ENCODE measurements at regions not wholly inside any gene's neighbourhood (a gene's known extent, or its start where the extent isn't known, plus 50 kb on each side); places are given as distances from the start of the nearest gene placed in this dataset.

GRCh38 chr21:38679534-38679933 lies 126.2 kb upstream of the ETS2 start:
- no peaks in the 10 kb centered on the region for H3K36me3 ChIP-seq (ENCODE audit: control insufficient read depth, insufficient read depth, low read length)
- no peak for DNase-seq

GRCh38 chr21:38680401-38680800 lies 125.3 kb upstream of the ETS2 start:
- Histone ChIP-seq H3K4me1 (ENCODE audit: control insufficient read depth, insufficient read depth, low read length, poor library complexity, severe bottlenecking) (no peaks in the 10 kb centered on the region), H3K27me3 (replicated peaks; ENCODE audit: control insufficient read depth, insufficient read depth, low read length, poor library complexity, severe bottlenecking) (no peaks in the 10 kb centered on the region), H3K9me3 (ENCODE audit: control insufficient read depth, low read length) (no peaks in the 10 kb centered on the region), H3K36me3 (ENCODE audit: control insufficient read depth, insufficient read depth, low read length) (no peaks in the 10 kb centered on the region), H3K4me3 (ENCODE audit: insufficient read depth, low read depth, low read length, poor library complexity, severe bottlenecking) (no peak overlapping the region), H3K27ac (ENCODE audit: insufficient read depth, low read length, poor library complexity, severe bottlenecking) (no peak overlapping the region)
- no peak for DNase-seq

More at GRCh38 chr21:38679534-38679933, 126.2 kb upstream of the ETS2 start:
- Histone ChIP-seq H3K9me3 (ENCODE audit: control insufficient read depth, low read length) (no peaks in the 10 kb centered on the region), H3K4me1 (ENCODE audit: control insufficient read depth, insufficient read depth, low read length, poor library complexity, severe bottlenecking) (no peaks in the 10 kb centered on the region), H3K4me3 (ENCODE audit: insufficient read depth, low read depth, low read length, poor library complexity, severe bottlenecking) (no peak overlapping the region), H3K27me3 (replicated peaks; ENCODE audit: control insufficient read depth, insufficient read depth, low read length, poor library complexity, severe bottlenecking) (no peaks in the 10 kb centered on the region), H3K27ac (ENCODE audit: insufficient read depth, low read length, poor library complexity, severe bottlenecking) (no peak overlapping the region)

GRCh38 chr21:38683222-38683621 lies 122.5 kb upstream of the ETS2 start:
- Histone ChIP-seq H3K36me3 (ENCODE audit: control insufficient read depth, insufficient read depth, low read length) (no peaks in the 10 kb centered on the region), H3K27ac (ENCODE audit: insufficient read depth, low read length, poor library complexity, severe bottlenecking) (no peak overlapping the region), H3K4me1 (ENCODE audit: control insufficient read depth, insufficient read depth, low read length, poor library complexity, severe bottlenecking) (no peaks in the 10 kb centered on the region), H3K27me3 (replicated peaks; ENCODE audit: control insufficient read depth, insufficient read depth, low read length, poor library complexity, severe bottlenecking) (no peaks in the 10 kb centered on the region), H3K4me3 (ENCODE audit: insufficient read depth, low read depth, low read length, poor library complexity, severe bottlenecking) (no peak overlapping the region), H3K9me3 (ENCODE audit: control insufficient read depth, low read length) (no peaks in the 10 kb centered on the region)
- no peak for DNase-seq

- no peaks in the 10 kb centered on the region for H3K27me3 ChIP-seq (replicated peaks; ENCODE audit: control insufficient read depth, insufficient read depth, low read length, poor library complexity, severe bottlenecking)
- no peak overlapping the region for H3K4me3 ChIP-seq (ENCODE audit: insufficient read depth, low read depth, low read length, poor library complexity, severe bottlenecking)
- H3K9me3 ChIP-seq (ENCODE audit: control insufficient read depth, low read length), result no peaks in the 10 kb centered on the region
- H3K27ac ChIP-seq (ENCODE audit: insufficient read depth, low read length, poor library complexity, severe bottlenecking), result no peak overlapping the region
- no peaks in the 10 kb centered on the region for H3K36me3 ChIP-seq (ENCODE audit: control insufficient read depth, insufficient read depth, low read length)
- H3K4me1 ChIP-seq (ENCODE audit: control insufficient read depth, insufficient read depth, low read length, poor library complexity, severe bottlenecking), result no peaks in the 10 kb centered on the region
- DNase-seq, result no peak
Measured at GRCh38 chr21:38688068-38688467, 117.7 kb upstream of the ETS2 start.

DNA sequence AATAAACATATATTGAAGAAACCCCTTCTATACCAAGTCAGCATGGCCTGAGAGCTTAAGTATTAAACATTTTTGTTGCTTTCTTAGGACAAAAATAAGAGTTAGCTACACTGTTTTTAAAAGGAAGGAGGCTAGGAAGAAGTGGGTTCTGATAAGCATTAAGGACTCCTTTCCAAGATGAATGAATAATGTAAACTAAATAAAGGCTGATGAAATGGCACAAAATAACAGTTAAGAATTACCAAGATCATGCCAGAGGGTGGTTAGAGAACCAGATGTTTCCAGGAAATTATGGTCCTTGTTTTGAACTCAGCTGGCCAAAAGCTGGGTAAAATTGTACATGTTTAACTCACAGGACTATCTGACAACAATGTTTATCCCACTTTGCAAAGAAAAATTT lies 114.1 kb upstream of the ETS2 start:
- Histone ChIP-seq H3K27ac (ENCODE audit: insufficient read depth, low read length, poor library complexity, severe bottlenecking) (no peak overlapping the region), H3K9me3 (ENCODE audit: control insufficient read depth, low read length) (no peaks in the 10 kb centered on the region), H3K4me3 (ENCODE audit: insufficient read depth, low read depth, low read length, poor library complexity, severe bottlenecking) (no peak overlapping the region), H3K4me1 (ENCODE audit: control insufficient read depth, insufficient read depth, low read length, poor library complexity, severe bottlenecking) (no peaks in the 10 kb centered on the region), H3K36me3 (ENCODE audit: control insufficient read depth, insufficient read depth, low read length) (no peaks in the 10 kb centered on the region), H3K27me3 (replicated peaks; ENCODE audit: control insufficient read depth, insufficient read depth, low read length, poor library complexity, severe bottlenecking) (no peaks in the 10 kb centered on the region)
- DNase-seq, result no peak

- Histone ChIP-seq H3K36me3 (ENCODE audit: control insufficient read depth, insufficient read depth, low read length) (no peaks in the 10 kb centered on the region), H3K27me3 (replicated peaks; ENCODE audit: control insufficient read depth, insufficient read depth, low read length, poor library complexity, severe bottlenecking) (no peaks in the 10 kb centered on the region), H3K27ac (ENCODE audit: insufficient read depth, low read length, poor library complexity, severe bottlenecking) (no peak overlapping the region), H3K9me3 (ENCODE audit: control insufficient read depth, low read length) (no peaks in the 10 kb centered on the region), H3K4me1 (ENCODE audit: control insufficient read depth, insufficient read depth, low read length, poor library complexity, severe bottlenecking) (no peaks in the 10 kb centered on the region), H3K4me3 (ENCODE audit: insufficient read depth, low read depth, low read length, poor library complexity, severe bottlenecking) (no peak overlapping the region)
- DNase-seq, result no peak
Measured at GRCh38 chr21:38696579-38696978, 109.2 kb upstream of the ETS2 start.

- Histone ChIP-seq H3K4me1 (ENCODE audit: control insufficient read depth, insufficient read depth, low read length, poor library complexity, severe bottlenecking) (no peaks in the 10 kb centered on the region), H3K4me3 (ENCODE audit: insufficient read depth, low read depth, low read length, poor library complexity, severe bottlenecking) (no peak overlapping the region), H3K27me3 (replicated peaks; ENCODE audit: control insufficient read depth, insufficient read depth, low read length, poor library complexity, severe bottlenecking) (peaks cover 1% of the 10 kb centered on the region), H3K9me3 (ENCODE audit: control insufficient read depth, low read length) (no peaks in the 10 kb centered on the region), H3K36me3 (ENCODE audit: control insufficient read depth, insufficient read depth, low read length) (no peaks in the 10 kb centered on the region), H3K27ac (ENCODE audit: insufficient read depth, low read length, poor library complexity, severe bottlenecking) (no peak overlapping the region)
- DNase-seq, result no peak
Measured at GRCh38 chr21:38699048-38699447, 106.7 kb upstream of the ETS2 start.

DNA sequence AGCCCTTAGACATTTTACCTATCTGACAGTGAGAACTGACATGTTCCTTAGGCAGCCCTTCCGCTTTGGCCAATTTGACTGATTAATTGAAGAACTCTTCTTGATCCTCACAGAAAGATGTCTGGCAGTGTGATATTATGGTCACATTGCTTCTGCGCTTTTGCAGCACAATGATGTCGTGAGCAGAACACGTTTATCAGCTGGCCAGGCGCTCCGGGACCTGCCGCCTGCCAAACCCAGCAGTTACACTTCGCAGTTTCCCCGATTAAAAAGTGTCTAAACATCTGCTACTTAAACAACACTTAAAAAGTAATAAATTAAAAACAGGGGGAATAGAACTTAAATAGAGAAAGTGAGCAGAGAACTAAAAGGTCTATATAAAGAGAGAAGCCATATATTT lies 103.5 kb upstream of the ETS2 start:
- H3K27me3 ChIP-seq (replicated peaks; ENCODE audit: control insufficient read depth, insufficient read depth, low read length, poor library complexity, severe bottlenecking), result peaks cover 2% of the 10 kb centered on the region
- no peak overlapping the region for H3K4me3 ChIP-seq (ENCODE audit: insufficient read depth, low read depth, low read length, poor library complexity, severe bottlenecking)
- H3K4me1 ChIP-seq (ENCODE audit: control insufficient read depth, insufficient read depth, low read length, poor library complexity, severe bottlenecking), result no peaks in the 10 kb centered on the region
- no peaks in the 10 kb centered on the region for H3K36me3 ChIP-seq (ENCODE audit: control insufficient read depth, insufficient read depth, low read length)
- H3K27ac ChIP-seq (ENCODE audit: insufficient read depth, low read length, poor library complexity, severe bottlenecking), result no peak overlapping the region
- no peak for DNase-seq
- no peaks in the 10 kb centered on the region for H3K9me3 ChIP-seq (ENCODE audit: control insufficient read depth, low read length)

GRCh38 chr21:38709876-38710275 lies 95.9 kb upstream of the ETS2 start:
- no peak for DNase-seq
- H3K36me3 ChIP-seq (ENCODE audit: control insufficient read depth, insufficient read depth, low read length), result no peaks in the 10 kb centered on the region
- no peak overlapping the region for H3K27ac ChIP-seq (ENCODE audit: insufficient read depth, low read length, poor library complexity, severe bottlenecking)
- H3K4me3 ChIP-seq (ENCODE audit: insufficient read depth, low read depth, low read length, poor library complexity, severe bottlenecking), result no peak overlapping the region
- no peaks in the 10 kb centered on the region for H3K4me1 ChIP-seq (ENCODE audit: control insufficient read depth, insufficient read depth, low read length, poor library complexity, severe bottlenecking)
- H3K9me3 ChIP-seq (ENCODE audit: control insufficient read depth, low read length), result no peaks in the 10 kb centered on the region
- H3K27me3 ChIP-seq (replicated peaks; ENCODE audit: control insufficient read depth, insufficient read depth, low read length, poor library complexity, severe bottlenecking), result no peaks in the 10 kb centered on the region

GRCh38 chr21:38712071-38712470 lies 93.7 kb upstream of the ETS2 start:
- no peaks in the 10 kb centered on the region for H3K27me3 ChIP-seq (replicated peaks; ENCODE audit: control insufficient read depth, insufficient read depth, low read length, poor library complexity, severe bottlenecking)
- no peak for DNase-seq
- H3K27ac ChIP-seq (ENCODE audit: insufficient read depth, low read length, poor library complexity, severe bottlenecking), result no peak overlapping the region
- no peaks in the 10 kb centered on the region for H3K9me3 ChIP-seq (ENCODE audit: control insufficient read depth, low read length)
- no peaks in the 10 kb centered on the region for H3K4me1 ChIP-seq (ENCODE audit: control insufficient read depth, insufficient read depth, low read length, poor library complexity, severe bottlenecking)
- no peaks in the 10 kb centered on the region for H3K36me3 ChIP-seq (ENCODE audit: control insufficient read depth, insufficient read depth, low read length)
- no peak overlapping the region for H3K4me3 ChIP-seq (ENCODE audit: insufficient read depth, low read depth, low read length, poor library complexity, severe bottlenecking)

DNA sequence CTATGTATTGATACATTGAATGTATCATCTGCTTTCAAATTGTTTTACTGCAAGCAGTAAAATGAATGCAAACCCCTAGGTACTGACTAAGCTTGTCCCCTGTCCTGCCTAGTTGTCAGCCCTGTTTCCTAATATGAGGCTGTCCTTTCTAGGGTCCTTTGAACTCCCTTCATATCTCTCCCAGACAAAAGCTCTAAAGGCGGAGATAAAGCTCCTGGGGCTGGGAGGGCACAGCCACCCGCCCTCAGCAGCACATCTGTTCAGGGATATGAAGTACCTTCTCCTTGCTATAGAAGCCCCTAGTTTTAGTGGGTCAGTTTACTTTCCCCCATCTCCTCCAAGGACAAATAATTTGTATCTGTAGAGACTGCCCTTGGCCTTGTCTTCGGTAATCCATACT lies 93.1 kb upstream of the ETS2 start:
- no peaks in the 10 kb centered on the region for H3K27me3 ChIP-seq (replicated peaks; ENCODE audit: control insufficient read depth, insufficient read depth, low read length, poor library complexity, severe bottlenecking)
- no peak for DNase-seq

More for the DNA sequence above, 93.1 kb upstream of the ETS2 start:
- Histone ChIP-seq H3K4me1 (ENCODE audit: control insufficient read depth, insufficient read depth, low read length, poor library complexity, severe bottlenecking) (no peaks in the 10 kb centered on the region), H3K9me3 (ENCODE audit: control insufficient read depth, low read length) (no peaks in the 10 kb centered on the region), H3K27ac (ENCODE audit: insufficient read depth, low read length, poor library complexity, severe bottlenecking) (no peak overlapping the region), H3K36me3 (ENCODE audit: control insufficient read depth, insufficient read depth, low read length) (no peaks in the 10 kb centered on the region), H3K4me3 (ENCODE audit: insufficient read depth, low read depth, low read length, poor library complexity, severe bottlenecking) (no peak overlapping the region)
